ENCODE measurements at regions not wholly inside any gene's neighbourhood (a gene's known extent, or its start where the extent isn't known, plus 50 kb on each side); places are given as distances from the start of the nearest gene placed in this dataset.

DNA sequence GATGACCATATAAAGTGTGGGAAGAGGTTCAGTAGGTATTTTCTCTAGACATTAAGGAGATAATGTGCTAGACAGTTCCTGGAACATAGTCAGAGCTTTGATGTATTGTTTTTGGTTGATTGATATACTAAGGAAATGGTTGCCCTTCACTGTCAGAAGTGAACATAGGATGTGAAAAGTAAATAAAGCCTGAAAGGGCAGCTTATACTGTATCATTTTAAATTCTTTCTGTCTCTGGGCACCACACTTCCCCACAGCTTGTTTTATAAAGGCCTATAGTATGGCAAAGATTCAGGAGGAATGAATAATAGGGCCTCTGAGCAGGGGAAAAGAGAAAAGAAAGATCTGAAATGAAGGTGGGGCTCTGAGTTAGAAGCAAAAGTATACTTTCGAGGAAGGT lies 72.7 kb upstream of the ITPRID2 start:
- intact Hi-C loops (cut with DNase I) = no loop called here
- 68 to 91% methylated on average over 1 of the region's 1 CpG for WGBS, 2 donors
- TF ChIP-seq, protein P1, sequence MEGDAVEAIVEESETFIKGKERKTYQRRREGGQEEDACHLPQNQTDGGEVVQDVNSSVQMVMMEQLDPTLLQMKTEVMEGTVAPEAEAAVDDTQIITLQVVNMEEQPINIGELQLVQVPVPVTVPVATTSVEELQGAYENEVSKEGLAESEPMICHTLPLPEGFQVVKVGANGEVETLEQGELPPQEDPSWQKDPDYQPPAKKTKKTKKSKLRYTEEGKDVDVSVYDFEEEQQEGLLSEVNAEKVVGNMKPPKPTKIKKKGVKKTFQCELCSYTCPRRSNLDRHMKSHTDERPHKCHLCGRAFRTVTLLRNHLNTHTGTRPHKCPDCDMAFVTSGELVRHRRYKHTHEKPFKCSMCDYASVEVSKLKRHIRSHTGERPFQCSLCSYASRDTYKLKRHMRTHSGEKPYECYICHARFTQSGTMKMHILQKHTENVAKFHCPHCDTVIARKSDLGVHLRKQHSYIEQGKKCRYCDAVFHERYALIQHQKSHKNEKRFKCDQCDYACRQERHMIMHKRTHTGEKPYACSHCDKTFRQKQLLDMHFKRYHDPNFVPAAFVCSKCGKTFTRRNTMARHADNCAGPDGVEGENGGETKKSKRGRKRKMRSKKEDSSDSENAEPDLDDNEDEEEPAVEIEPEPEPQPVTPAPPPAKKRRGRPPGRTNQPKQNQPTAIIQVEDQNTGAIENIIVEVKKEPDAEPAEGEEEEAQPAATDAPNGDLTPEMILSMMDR (IDR thresholded peaks at IDR 0.05) = no peak
- Histone ChIP-seq H3K36me3 (no peaks in the 10 kb centered on the region), H3K9me3 (no peaks in the 10 kb centered on the region), H3K4me1 (peaks cover 45 to 83% (median 68%) of the 10 kb centered on the region in 3 donors), H3K4me3 (no peak overlapping the region), H3K27ac (peak overlapping the region in 3 of 4 donors; percentile 5 to 78 (median 72)), H3K27me3 (no peaks in the 10 kb centered on the region)
- DNase-seq (no peak), ATAC-seq (no peak), FAIRE-seq (no peak)

DNA sequence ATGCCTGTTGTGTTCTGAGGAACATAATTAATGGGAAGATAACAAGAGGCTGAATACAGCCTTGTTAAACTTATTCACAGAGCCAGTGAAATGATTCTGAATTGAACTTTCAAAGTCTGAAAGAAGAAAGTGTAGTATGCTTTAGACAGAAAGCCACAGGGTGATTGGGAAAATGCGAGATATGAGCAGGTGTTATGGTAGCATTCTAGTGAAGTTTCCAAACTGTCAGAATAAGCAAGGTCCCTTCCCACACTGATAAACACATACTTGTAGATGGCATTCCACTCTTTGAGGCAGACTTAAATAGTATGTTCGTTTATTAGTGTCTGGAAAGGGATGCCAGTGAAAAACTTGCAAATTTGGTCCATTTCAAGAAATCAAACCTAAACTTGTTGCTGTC lies 70.5 kb upstream of the ITPRID2 start:
- intact Hi-C loops (cut with DNase I) = no loop called here
- FAIRE-seq (no peak), DNase-seq (peak in 2 of 6 donors; percentile 58 to 67), ATAC-seq (peak; percentile 75 to 89 (median 82))
- no peaks in the 10 kb centered on the region for H3K36me3 ChIP-seq
- TF ChIP-seq, protein P1 (IDR thresholded peaks at IDR 0.05) = no peak
- H3K9me3 ChIP-seq = no peaks in the 10 kb centered on the region
- H3K4me1 ChIP-seq = peaks cover 37 to 63% (median 54%) of the 10 kb centered on the region in 3 donors
- peak overlapping the region in 3 of 4 donors; percentile 13 to 78 (median 72) for H3K27ac ChIP-seq
- H3K4me3 ChIP-seq = no peak overlapping the region
- no peaks in the 10 kb centered on the region for H3K27me3 ChIP-seq
- 32 to 33% methylated on average over 2 of the region's 2 CpGs for WGBS, 2 donors

DNA sequence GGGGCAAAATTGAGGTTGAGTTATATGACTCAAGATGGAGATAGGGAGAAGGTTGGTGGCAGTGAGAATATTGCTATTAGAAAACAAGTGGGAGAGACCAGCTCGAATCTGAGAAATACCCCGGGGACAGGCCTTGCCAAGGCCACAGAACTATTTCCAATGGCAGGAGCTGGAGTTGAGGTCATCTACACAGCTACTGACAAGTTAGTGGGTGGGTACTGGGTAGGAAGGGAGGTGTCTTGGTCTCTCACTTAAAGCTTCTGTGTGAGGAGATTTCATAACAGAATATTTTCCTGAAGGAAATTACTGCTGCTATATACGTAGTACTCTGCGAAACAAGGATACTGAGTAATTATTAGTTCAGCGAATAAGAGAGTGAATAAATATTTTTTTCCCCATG lies 69.4 kb upstream of the ITPRID2 start:
- no peaks in the 10 kb centered on the region for H3K36me3 ChIP-seq
- no peaks in the 10 kb centered on the region for H3K9me3 ChIP-seq
- no peaks in the 10 kb centered on the region for H3K27me3 ChIP-seq
- FAIRE-seq = no peak
- H3K4me3 ChIP-seq = no peak overlapping the region
- TF ChIP-seq, protein P1 (IDR thresholded peaks at IDR 0.05) = no peak
- peak overlapping the region in 3 of 4 donors; percentile 13 to 78 (median 72) for H3K27ac ChIP-seq
- 52 to 53% methylated on average over 5 of the region's 5 CpGs for WGBS, 2 donors
- H3K4me1 ChIP-seq = peaks cover 39 to 53% (median 46%) of the 10 kb centered on the region in 3 donors
- DNase-seq = peak in 2 of 6 donors; percentile 39 to 48
- intact Hi-C loops (cut with DNase I) = no loop called here
- peak; percentile 71 to 75 (median 74) for ATAC-seq

DNA sequence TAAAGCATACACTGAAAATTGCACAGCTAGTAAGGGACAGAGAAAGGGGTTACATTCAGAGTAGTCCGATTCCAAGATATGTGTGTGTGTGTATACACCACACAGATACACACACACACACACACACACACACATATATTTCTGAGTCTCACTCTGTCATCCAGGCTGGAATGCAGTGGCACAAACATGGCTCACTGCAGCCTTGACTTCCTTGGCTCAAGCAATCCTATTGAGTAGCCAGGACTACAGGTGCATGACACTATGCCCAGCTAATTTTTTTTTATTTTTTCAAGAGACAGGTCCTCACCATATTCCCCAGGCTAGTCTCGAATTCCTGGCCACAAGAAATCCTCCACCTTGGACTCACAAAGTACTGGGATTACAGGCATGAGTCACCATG lies 68.1 kb upstream of the ITPRID2 start:
- intact Hi-C loops (cut with DNase I) = no loop called here
- ATAC-seq (peak in 2 of 4 donors; percentile 49 to 62), FAIRE-seq (no peak), DNase-seq (no peak)
- no peak overlapping the region for H3K4me3 ChIP-seq
- no peaks in the 10 kb centered on the region for H3K9me3 ChIP-seq
- no peaks in the 10 kb centered on the region for H3K36me3 ChIP-seq
- H3K27ac ChIP-seq = peak overlapping the region in 2 of 4 donors; percentile 72 to 78
- peaks cover 27 to 40% (median 34%) of the 10 kb centered on the region in 3 donors for H3K4me1 ChIP-seq
- 66 to 84% methylated on average over 2 of the region's 2 CpGs for WGBS, 2 donors
- H3K27me3 ChIP-seq = no peaks in the 10 kb centered on the region
- TF ChIP-seq, protein P1 (IDR thresholded peaks at IDR 0.05) = no peak

DNA sequence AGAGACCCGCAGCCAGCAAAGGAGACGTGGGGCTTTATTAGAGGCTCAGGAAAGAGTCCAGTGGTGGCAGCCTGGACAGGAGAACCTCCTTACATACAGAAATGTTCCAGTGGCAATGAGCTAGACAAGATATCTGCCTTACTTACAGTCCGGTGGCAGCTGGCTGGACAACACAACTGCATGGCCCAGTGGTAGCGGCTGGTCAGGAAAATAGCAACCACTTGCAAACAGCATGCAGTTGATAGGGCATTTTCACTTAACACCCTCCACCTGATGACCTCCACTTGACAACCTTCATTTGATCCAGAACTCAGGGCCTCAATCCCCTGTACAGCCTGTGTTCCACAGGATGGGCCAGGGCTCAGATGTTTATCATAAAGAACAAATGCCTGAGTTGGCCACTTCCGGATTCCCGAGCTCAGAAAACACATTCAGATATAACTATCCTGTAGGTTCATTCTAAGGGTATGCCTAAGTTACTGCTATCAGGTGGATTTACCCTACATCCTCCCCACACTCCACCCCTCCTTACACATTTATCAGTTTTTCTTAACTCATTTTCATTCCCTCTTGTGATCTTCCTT lies 63.3 kb upstream of the ITPRID2 start:
- peaks cover 0 to 15% (median 11%) of the 10 kb centered on the region in 3 donors for H3K4me1 ChIP-seq
- TF ChIP-seq, protein P1 (IDR thresholded peaks at IDR 0.05) = no peak
- FAIRE-seq (no peak), ATAC-seq (no peak), DNase-seq (no peak)
- intact Hi-C loops (cut with DNase I) = no loop called here
- no peaks in the 10 kb centered on the region for H3K27me3 ChIP-seq
- WGBS, 2 donors = 92 to 94% methylated on average over 6 of the region's 6 CpGs
- H3K27ac ChIP-seq = no peak overlapping the region
- H3K4me3 ChIP-seq = no peak overlapping the region
- no peaks in the 10 kb centered on the region for H3K36me3 ChIP-seq
- H3K9me3 ChIP-seq = no peaks in the 10 kb centered on the region

Measured in pancreas (tissue), 10 donors.